PFSK-1 (cell line): ENCODE measurements at regions not wholly inside any gene's neighbourhood (a gene's known extent, or its start where the extent isn't known, plus 50 kb on each side); places are given as distances from the start of the nearest gene placed in this dataset.
A peak's percentile ranks its signal among the peaks of the same experiment; 100 is the strongest.

Source experiments
- FOXP2 ChIP-seq: optimal IDR thresholded peaks from 2 replicates; pipeline ENCODE3; 2011; ENCODE audit warnings: borderline replicate concordance, control low read depth, inconsistent platforms; ENCODE audit not compliant: insufficient read depth; ENCODE audit errors: extremely low read length, extremely low read depth
- POLR2AphosphoS5 ChIP-seq: IDR thresholded peaks from 2 replicates; pipeline ENCODE4 v1.6.1; 2012; ENCODE audit warnings: low read depth, mild to moderate bottlenecking, control low read depth, low read length, moderate library complexity
- SIN3A ChIP-seq: IDR thresholded peaks from 2 replicates; pipeline ENCODE4 v1.6.1; 2012; ENCODE audit warnings: mild to moderate bottlenecking, low read length, moderate library complexity, borderline replicate concordance; ENCODE audit not compliant: insufficient read depth
- TAF1 ChIP-seq: IDR thresholded peaks from 2 replicates; pipeline ENCODE4 v1.6.1; 2012; ENCODE audit warnings: low read length, control low read depth, borderline replicate concordance; ENCODE audit not compliant: insufficient read depth
- TF ChIP-seq, protein P1 (sequence below), 2 experiments: IDR thresholded peaks; 2 replicates each; pipeline versions ENCODE4 v1.6.1 to v1.8.0; 2011 to 2012; ENCODE audit warnings: low read depth in 2 of 2, low read length in 2 of 2, control low read depth in 1 of 2, inconsistent platforms in 1 of 2, mild to moderate bottlenecking in 1 of 2, moderate library complexity in 1 of 2; ENCODE audit not compliant: insufficient read depth in 1 of 2

- TF ChIP-seq, protein P1, sequence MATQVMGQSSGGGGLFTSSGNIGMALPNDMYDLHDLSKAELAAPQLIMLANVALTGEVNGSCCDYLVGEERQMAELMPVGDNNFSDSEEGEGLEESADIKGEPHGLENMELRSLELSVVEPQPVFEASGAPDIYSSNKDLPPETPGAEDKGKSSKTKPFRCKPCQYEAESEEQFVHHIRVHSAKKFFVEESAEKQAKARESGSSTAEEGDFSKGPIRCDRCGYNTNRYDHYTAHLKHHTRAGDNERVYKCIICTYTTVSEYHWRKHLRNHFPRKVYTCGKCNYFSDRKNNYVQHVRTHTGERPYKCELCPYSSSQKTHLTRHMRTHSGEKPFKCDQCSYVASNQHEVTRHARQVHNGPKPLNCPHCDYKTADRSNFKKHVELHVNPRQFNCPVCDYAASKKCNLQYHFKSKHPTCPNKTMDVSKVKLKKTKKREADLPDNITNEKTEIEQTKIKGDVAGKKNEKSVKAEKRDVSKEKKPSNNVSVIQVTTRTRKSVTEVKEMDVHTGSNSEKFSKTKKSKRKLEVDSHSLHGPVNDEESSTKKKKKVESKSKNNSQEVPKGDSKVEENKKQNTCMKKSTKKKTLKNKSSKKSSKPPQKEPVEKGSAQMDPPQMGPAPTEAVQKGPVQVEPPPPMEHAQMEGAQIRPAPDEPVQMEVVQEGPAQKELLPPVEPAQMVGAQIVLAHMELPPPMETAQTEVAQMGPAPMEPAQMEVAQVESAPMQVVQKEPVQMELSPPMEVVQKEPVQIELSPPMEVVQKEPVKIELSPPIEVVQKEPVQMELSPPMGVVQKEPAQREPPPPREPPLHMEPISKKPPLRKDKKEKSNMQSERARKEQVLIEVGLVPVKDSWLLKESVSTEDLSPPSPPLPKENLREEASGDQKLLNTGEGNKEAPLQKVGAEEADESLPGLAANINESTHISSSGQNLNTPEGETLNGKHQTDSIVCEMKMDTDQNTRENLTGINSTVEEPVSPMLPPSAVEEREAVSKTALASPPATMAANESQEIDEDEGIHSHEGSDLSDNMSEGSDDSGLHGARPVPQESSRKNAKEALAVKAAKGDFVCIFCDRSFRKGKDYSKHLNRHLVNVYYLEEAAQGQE (IDR thresholded peaks at IDR 0.05; ENCODE audit: insufficient read depth in 1 of 2, low read depth in 2 of 2, low read length in 2 of 2) = no peak
- no peak for TF ChIP-seq FOXP2
- no peak for TF ChIP-seq TAF1
- no peak for TF ChIP-seq POLR2AphosphoS5
- TF ChIP-seq SIN3A = no peak
Measured at GRCh38 chr5:21013237-21013636, 1025.2 kb upstream of the CDH18 start.

DNA sequence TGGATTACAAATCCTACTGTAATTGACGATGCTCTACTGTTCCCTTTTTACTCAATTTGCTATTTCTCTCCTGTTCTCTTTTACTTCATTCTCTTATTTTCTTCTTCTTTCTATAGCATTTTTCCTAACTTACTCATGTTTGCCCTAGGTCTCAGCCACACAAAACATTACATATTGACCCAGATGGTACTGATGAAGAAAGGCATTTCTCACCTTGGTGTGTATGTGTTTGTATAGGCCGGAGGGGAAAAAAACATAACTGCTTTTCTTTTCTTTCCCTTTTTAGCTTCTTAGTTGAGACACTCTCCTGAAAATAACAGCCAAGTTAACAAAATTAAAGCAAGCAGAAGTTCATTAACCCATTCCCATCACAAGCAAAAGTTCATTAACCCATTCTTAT lies 1019.8 kb upstream of the CDH18 start:
- no peak for TF ChIP-seq FOXP2
- TF ChIP-seq TAF1 = no peak
- TF ChIP-seq POLR2AphosphoS5 = no peak
- TF ChIP-seq, protein P1 (IDR thresholded peaks at IDR 0.05; ENCODE audit: insufficient read depth in 1 of 2, low read depth in 2 of 2, low read length in 2 of 2) = no peak
- no peak for TF ChIP-seq SIN3A

DNA sequence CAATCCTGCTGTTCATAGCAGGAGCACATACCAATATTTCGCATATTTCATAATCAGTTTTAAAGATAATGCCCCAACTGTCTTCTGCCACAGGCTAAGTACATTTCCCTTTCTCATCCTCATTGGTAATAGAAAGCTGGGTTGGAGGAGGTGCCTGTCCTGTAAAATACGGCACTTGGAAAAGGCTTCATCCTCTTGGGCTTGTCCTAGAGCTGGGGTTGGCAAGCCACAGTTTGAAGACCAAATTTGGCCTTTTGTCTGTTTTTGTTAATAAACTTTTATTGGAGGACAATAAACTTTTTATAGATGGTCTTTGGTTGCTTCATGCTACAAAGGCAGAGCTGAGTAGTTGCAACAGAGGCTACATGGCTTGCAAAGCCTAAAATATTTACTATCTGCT lies 997.8 kb upstream of the CDH18 start:
- TF ChIP-seq, protein P1 (IDR thresholded peaks at IDR 0.05; ENCODE audit: insufficient read depth in 1 of 2, low read depth in 2 of 2, low read length in 2 of 2) = no peak
- TF ChIP-seq POLR2AphosphoS5 (no peak), TAF1 (no peak), FOXP2 (no peak), SIN3A (no peak)

- TF ChIP-seq TAF1 (peak; percentile 69; the same call in 1 of the 2 replicates), SIN3A (peak; percentile 71; the same call in 1 of the 2 replicates), POLR2AphosphoS5 (peak; percentile 70)
- TF ChIP-seq, protein P1 (IDR thresholded peaks at IDR 0.05; ENCODE audit: insufficient read depth in 1 of 2, low read depth in 2 of 2, low read length in 2 of 2) = no peak
Measured at GRCh38 chr5:20974426-20974825, 986.4 kb upstream of the CDH18 start.

DNA sequence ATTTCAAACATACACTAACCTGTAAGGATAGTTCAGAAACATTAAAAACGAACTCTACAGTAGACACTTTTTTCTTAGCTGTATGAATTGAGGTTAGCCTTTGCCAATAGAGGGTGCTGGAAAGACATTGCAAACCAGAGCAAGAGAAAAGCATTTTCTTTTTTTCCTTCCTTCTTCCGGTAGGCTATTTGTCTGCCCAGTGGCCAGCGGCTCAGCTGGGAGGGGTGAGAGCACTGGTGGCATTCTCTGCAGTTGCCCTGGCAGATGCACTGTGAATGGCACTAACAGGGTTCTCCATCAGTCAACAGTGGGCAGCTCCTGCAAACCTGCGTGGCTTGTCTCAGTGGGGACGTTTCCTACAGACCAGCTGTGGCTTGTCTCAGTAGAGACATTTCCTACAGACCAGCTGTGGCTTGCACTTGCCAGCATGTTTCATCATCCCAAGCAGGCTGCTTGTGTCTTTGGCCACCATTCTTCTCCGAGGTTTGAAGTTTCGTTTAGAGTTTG lies 984.5 kb upstream of the CDH18 start:
- peak; percentile 84; the same call in 1 of the 2 replicates for TF ChIP-seq SIN3A
- TF ChIP-seq FOXP2 = peak; percentile 95
- TF ChIP-seq TAF1 = peak; percentile 54; the same call in 1 of the 2 replicates
- peak; percentile 89 for TF ChIP-seq POLR2AphosphoS5
- TF ChIP-seq, protein P1 (IDR thresholded peaks at IDR 0.05; ENCODE audit: insufficient read depth in 1 of 2, low read depth in 2 of 2, low read length in 2 of 2) = peak; percentile 37 to 50; a peak in 1 of 4 replicates
